AG10803 (cell line): ENCODE measurements at regions not wholly inside any gene's neighbourhood (a gene's known extent, or its start where the extent isn't known, plus 50 kb on each side); places are given as distances from the start of the nearest gene placed in this dataset.

Source experiments
- DNase-seq: peaks from one replicate; pipeline ENCODE4 v3.0.0; 2010; ENCODE audit warnings: low read depth
- H3K4me3 ChIP-seq: 2 replicates; pipeline ENCODE4 v1.5.1; 2011; ENCODE audit warnings: mild to moderate bottlenecking, low read length, control low read depth
- TF ChIP-seq, protein P1 (sequence below): conservative IDR thresholded peaks from 2 replicates; pipeline ENCODE4 v1.5.1; 2011; ENCODE audit warnings: mild to moderate bottlenecking, low read length, control low read depth, inconsistent platforms

- no peak for DNase-seq
- H3K4me3 ChIP-seq, result no peak overlapping the region
- TF ChIP-seq, protein P1, sequence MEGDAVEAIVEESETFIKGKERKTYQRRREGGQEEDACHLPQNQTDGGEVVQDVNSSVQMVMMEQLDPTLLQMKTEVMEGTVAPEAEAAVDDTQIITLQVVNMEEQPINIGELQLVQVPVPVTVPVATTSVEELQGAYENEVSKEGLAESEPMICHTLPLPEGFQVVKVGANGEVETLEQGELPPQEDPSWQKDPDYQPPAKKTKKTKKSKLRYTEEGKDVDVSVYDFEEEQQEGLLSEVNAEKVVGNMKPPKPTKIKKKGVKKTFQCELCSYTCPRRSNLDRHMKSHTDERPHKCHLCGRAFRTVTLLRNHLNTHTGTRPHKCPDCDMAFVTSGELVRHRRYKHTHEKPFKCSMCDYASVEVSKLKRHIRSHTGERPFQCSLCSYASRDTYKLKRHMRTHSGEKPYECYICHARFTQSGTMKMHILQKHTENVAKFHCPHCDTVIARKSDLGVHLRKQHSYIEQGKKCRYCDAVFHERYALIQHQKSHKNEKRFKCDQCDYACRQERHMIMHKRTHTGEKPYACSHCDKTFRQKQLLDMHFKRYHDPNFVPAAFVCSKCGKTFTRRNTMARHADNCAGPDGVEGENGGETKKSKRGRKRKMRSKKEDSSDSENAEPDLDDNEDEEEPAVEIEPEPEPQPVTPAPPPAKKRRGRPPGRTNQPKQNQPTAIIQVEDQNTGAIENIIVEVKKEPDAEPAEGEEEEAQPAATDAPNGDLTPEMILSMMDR, result no peak
These were observed 374.2 kb upstream of the ID2 start for GRCh38 chr2:8307606-8308180.

DNA sequence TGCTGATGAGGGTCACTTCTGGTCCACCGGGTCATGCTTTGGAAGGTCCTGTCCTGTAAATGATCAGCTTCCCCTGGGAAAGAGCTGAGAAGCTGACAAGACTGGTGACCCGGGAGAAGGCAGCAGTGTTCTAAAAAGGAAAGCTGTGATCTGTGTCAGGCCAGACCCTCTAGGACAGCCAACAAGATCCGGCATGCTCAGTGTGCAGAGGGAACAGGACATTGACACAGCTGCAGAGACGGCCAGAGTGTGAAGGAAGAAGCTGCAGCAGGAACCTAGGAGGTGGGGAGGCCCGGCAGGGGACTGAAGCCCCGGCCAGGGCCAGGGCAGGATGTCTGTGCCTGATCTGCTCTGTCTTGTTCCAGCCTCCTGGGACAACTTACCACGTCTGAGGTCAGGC lies 372.7 kb upstream of the ID2 start:
- DNase-seq, result no peak
- TF ChIP-seq, protein P1, result no peak
- no peak overlapping the region for H3K4me3 ChIP-seq

GRCh38 chr2:8310557-8311455 lies 371.1 kb upstream of the ID2 start:
- H3K4me3 ChIP-seq, result no peak overlapping the region
- TF ChIP-seq, protein P1, result no peak
- DNase-seq, result no peak

GRCh38 chr2:8312221-8312620 lies 369.6 kb upstream of the ID2 start:
- H3K4me3 ChIP-seq, result no peak overlapping the region
- DNase-seq, result no peak
- TF ChIP-seq, protein P1, result no peak

GRCh38 chr2:8312861-8313830 lies 368.7 kb upstream of the ID2 start:
- H3K4me3 ChIP-seq, result no peak overlapping the region
- DNase-seq, result no peak
- TF ChIP-seq, protein P1, result no peak

GRCh38 chr2:8314063-8314462 lies 367.8 kb upstream of the ID2 start:
- TF ChIP-seq, protein P1, result no peak
- no peak overlapping the region for H3K4me3 ChIP-seq
- DNase-seq, result no peak
